Trophoblast cell (in vitro differentiated cells and primary cell): ENCODE measurements at regions not wholly inside any gene's neighbourhood (a gene's known extent, or its start where the extent isn't known, plus 50 kb on each side); places are given as distances from the start of the nearest gene placed in this dataset.

Experiments
- DNase-seq, 2 donors: peaks; one replicate each; pipeline ENCODE4 v3.0.0-alpha.2; 2016
- H2AFZ ChIP-seq: 2 replicates; pipeline ENCODE4 v1.6.1; 2013; ENCODE audit warnings: low read length, moderate library complexity, mild to moderate bottlenecking; ENCODE audit not compliant: insufficient read depth, poor library complexity
- H2AK5ac ChIP-seq: 2 replicates; pipeline ENCODE4 v1.6.1; 2013; ENCODE audit warnings: mild to moderate bottlenecking, low read length
- H2BK120ac ChIP-seq: 2 replicates; pipeline ENCODE4 v1.6.1; 2013; ENCODE audit warnings: low read length, mild to moderate bottlenecking, moderate library complexity; ENCODE audit not compliant: insufficient read depth, poor library complexity
- H2BK12ac ChIP-seq: 2 replicates; pipeline ENCODE4 v1.6.1; 2013; ENCODE audit warnings: mild to moderate bottlenecking, low read length, moderate library complexity
- H2BK5ac ChIP-seq: 2 replicates; pipeline ENCODE4 v1.6.1; 2013; ENCODE audit warnings: low read length, low read depth, moderate library complexity, mild to moderate bottlenecking; ENCODE audit not compliant: poor library complexity
- H3K14ac ChIP-seq: 2 replicates; pipeline ENCODE4 v1.6.1; 2013; ENCODE audit warnings: mild to moderate bottlenecking, low read length
- H3K18ac ChIP-seq: 2 replicates; pipeline ENCODE4 v1.6.1; 2013; ENCODE audit warnings: mild to moderate bottlenecking, low read length
- H3K23ac ChIP-seq: 2 replicates; pipeline ENCODE4 v1.6.1; 2013; ENCODE audit warnings: low read length
- H3K27ac ChIP-seq: 2 replicates; pipeline ENCODE4 v1.5.1; 2013; ENCODE audit warnings: low read depth, mild to moderate bottlenecking, inconsistent platforms, low read length, moderate library complexity
- H3K27me3 ChIP-seq: 2 replicates; pipeline ENCODE4 v1.6.1; 2013; ENCODE audit warnings: inconsistent platforms, mild to moderate bottlenecking, low read length, moderate library complexity; ENCODE audit not compliant: insufficient read depth
- H3K36me3 ChIP-seq, 2 experiments: 1 replicate in 1 of 2; 2 replicates in 1 of 2; pipeline ENCODE4 v1.6.1; 2013; ENCODE audit warnings: low read length in 2 of 2, mild to moderate bottlenecking in 2 of 2, moderate library complexity in 1 of 2; ENCODE audit not compliant: insufficient read depth in 2 of 2, control insufficient read depth in 1 of 2
- H3K4ac ChIP-seq: 2 replicates; pipeline ENCODE4 v1.6.1; 2013; ENCODE audit warnings: low read depth, mild to moderate bottlenecking, low read length, moderate library complexity
- H3K4me1 ChIP-seq, 2 experiments: 1 replicate in 1 of 2; 2 replicates in 1 of 2; pipeline ENCODE4 v1.6.1; 2013; ENCODE audit warnings: low read length in 2 of 2, mild to moderate bottlenecking in 2 of 2, moderate library complexity in 1 of 2; ENCODE audit not compliant: insufficient read depth in 2 of 2, control insufficient read depth in 1 of 2
- H3K4me2 ChIP-seq: 2 replicates; pipeline ENCODE4 v1.6.1; 2013; ENCODE audit warnings: inconsistent platforms, mild to moderate bottlenecking, low read length, moderate library complexity
- H3K4me3 ChIP-seq: 2 replicates; pipeline ENCODE4 v1.5.1; 2013; ENCODE audit warnings: mild to moderate bottlenecking, low read depth, low read length, inconsistent platforms
- H3K79me1 ChIP-seq: one replicate; pipeline ENCODE4 v1.6.1; 2013; ENCODE audit warnings: low read length
- H3K79me2 ChIP-seq: 2 replicates; pipeline ENCODE4 v1.6.1; 2013; ENCODE audit warnings: low read length, mild to moderate bottlenecking; ENCODE audit not compliant: control insufficient read depth, insufficient read depth, poor library complexity
- H3K9ac ChIP-seq: 2 replicates; pipeline ENCODE4 v1.6.1; 2013; ENCODE audit warnings: mild to moderate bottlenecking, low read length
- H3K9me3 ChIP-seq: 2 replicates; pipeline ENCODE4 v1.6.1; 2013; ENCODE audit warnings: low read depth, mild to moderate bottlenecking, control low read depth, inconsistent platforms, low read length; ENCODE audit not compliant: insufficient read depth
- H4K12ac ChIP-seq: 2 replicates; pipeline ENCODE4 v1.6.1; 2013; ENCODE audit warnings: low read depth, mild to moderate bottlenecking, low read length, moderate library complexity
- H4K8ac ChIP-seq: 2 replicates; pipeline ENCODE4 v1.6.1; 2013; ENCODE audit warnings: low read depth, mild to moderate bottlenecking, low read length, moderate library complexity
- H4K91ac ChIP-seq: one replicate; pipeline ENCODE4 v1.6.1; 2013; ENCODE audit warnings: low read depth, mild to moderate bottlenecking, low read length, moderate library complexity
- WGBS: extraction: QIAGEN DNeasy Blood & Tissue Kit; methylation state at CpG from one replicate; pipeline ENCODE4 v1.1.7; 2013; ENCODE audit warnings: missing lambda C conversion rate; ENCODE audit not compliant: insufficient read length, insufficient coverage; ENCODE audit errors: extremely low coverage; 5-methylcytosine and 5-hydroxymethylcytosine counted together

DNA sequence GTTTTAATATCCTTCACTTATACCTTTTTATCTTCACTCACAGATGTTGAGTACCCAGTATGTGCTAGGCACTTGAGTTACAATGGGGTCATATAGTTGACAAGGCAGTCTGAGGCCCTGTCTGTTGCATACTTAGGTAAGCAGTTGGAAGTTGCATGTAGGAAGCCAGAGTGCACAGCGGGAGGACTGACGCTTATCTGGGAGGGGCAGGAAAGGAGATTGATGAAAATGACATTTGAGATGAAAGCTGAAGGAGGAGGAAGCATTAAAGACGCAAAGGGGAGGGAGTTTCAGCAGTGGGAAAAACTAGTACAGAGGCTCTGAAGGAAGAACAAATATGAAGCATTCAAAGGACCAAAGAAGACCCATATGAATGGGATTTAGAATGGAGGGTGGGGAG, 266.2 kb downstream of the HTR7 start:
- H3K36me3 ChIP-seq: no peaks in the 10 kb centered on the region
- no peak overlapping the region for H3K4ac ChIP-seq
- no peak overlapping the region for H3K4me3 ChIP-seq
- no peak overlapping the region for H3K9ac ChIP-seq
- H2BK120ac ChIP-seq: no peak overlapping the region
- no peaks in the 10 kb centered on the region for H3K79me2 ChIP-seq
- no peak overlapping the region for H2AK5ac ChIP-seq
- no peak overlapping the region for H2BK5ac ChIP-seq
- no peak overlapping the region for H3K14ac ChIP-seq
- peaks cover 0 to 8% of the 10 kb centered on the region in 2 experiments for H3K4me1 ChIP-seq
- no peak overlapping the region for H4K8ac ChIP-seq
- no peaks in the 10 kb centered on the region for H3K27me3 ChIP-seq
- no peaks in the 10 kb centered on the region for H3K9me3 ChIP-seq
- H4K12ac ChIP-seq: no peak overlapping the region
- H2BK12ac ChIP-seq: no peak overlapping the region
- no peak overlapping the region for H3K4me2 ChIP-seq
- no peak for DNase-seq
- no peak overlapping the region for H4K91ac ChIP-seq
- H3K18ac ChIP-seq: no peak overlapping the region
- no peaks in the 10 kb centered on the region for H3K79me1 ChIP-seq
- no CpG with 5 or more reads among the region's 3 CpGs for WGBS
- no peak overlapping the region for H3K23ac ChIP-seq
- no peak overlapping the region for H3K27ac ChIP-seq
- H2AFZ ChIP-seq: no peak overlapping the region

GRCh38 chr10:90592638-90593302, 265.1 kb downstream of the HTR7 start:
- H2AFZ ChIP-seq: no peak overlapping the region
- H2AK5ac ChIP-seq: no peak overlapping the region
- no peak overlapping the region for H3K4me2 ChIP-seq
- no peak overlapping the region for H3K4me3 ChIP-seq
- H3K4ac ChIP-seq: no peak overlapping the region
- no peak overlapping the region for H3K14ac ChIP-seq
- H4K8ac ChIP-seq: no peak overlapping the region
- no peaks in the 10 kb centered on the region for H3K27me3 ChIP-seq
- no peak overlapping the region for H2BK12ac ChIP-seq
- H3K79me1 ChIP-seq: no peaks in the 10 kb centered on the region
- H2BK120ac ChIP-seq: no peak overlapping the region
- no peak overlapping the region for H3K18ac ChIP-seq
- H4K91ac ChIP-seq: no peak overlapping the region
- WGBS: no CpG with 5 or more reads among the region's 3 CpGs
- no peak overlapping the region for H3K9ac ChIP-seq
- H3K4me1 ChIP-seq: peaks cover 0 to 7% of the 10 kb centered on the region in 2 experiments
- H2BK5ac ChIP-seq: no peak overlapping the region
- no peak overlapping the region for H3K23ac ChIP-seq
- no peaks in the 10 kb centered on the region for H3K79me2 ChIP-seq
- H3K36me3 ChIP-seq: no peaks in the 10 kb centered on the region
- H4K12ac ChIP-seq: no peak overlapping the region
- no peak overlapping the region for H3K27ac ChIP-seq
- H3K9me3 ChIP-seq: no peaks in the 10 kb centered on the region
- DNase-seq: peak; percentile 32 to 75

- Histone ChIP-seq H3K9ac (no peak overlapping the region), H3K9me3 (peaks cover 2% of the 10 kb centered on the region), H3K4ac (no peak overlapping the region), H3K4me3 (no peak overlapping the region), H3K36me3 (no peaks in the 10 kb centered on the region), H2AK5ac (no peak overlapping the region), H2BK120ac (no peak overlapping the region), H2AFZ (no peak overlapping the region), H3K27ac (no peak overlapping the region), H2BK5ac (no peak overlapping the region), H4K91ac (no peak overlapping the region), H3K4me1 (no peaks in the 10 kb centered on the region), H3K14ac (no peak overlapping the region), H3K23ac (no peak overlapping the region), H3K4me2 (no peak overlapping the region), H3K27me3 (no peaks in the 10 kb centered on the region), H3K79me2 (no peaks in the 10 kb centered on the region), H3K18ac (no peak overlapping the region), H3K79me1 (no peaks in the 10 kb centered on the region), H2BK12ac (no peak overlapping the region), H4K8ac (no peak overlapping the region), H4K12ac (no peak overlapping the region)
- no CpG with 5 or more reads among the region's 4 CpGs for WGBS
- no peak for DNase-seq
Measured at GRCh38 chr10:90598513-90598912, 259.3 kb downstream of the HTR7 start.

- Histone ChIP-seq H4K91ac (no peak overlapping the region), H3K4ac (no peak overlapping the region), H4K12ac (no peak overlapping the region), H3K27ac (no peak overlapping the region), H3K4me1 (peaks cover 3% of the 10 kb centered on the region in 2 experiments), H4K8ac (no peak overlapping the region), H3K9ac (no peak overlapping the region), H2BK5ac (no peak overlapping the region), H3K23ac (no peak overlapping the region), H2AFZ (no peak overlapping the region), H2AK5ac (no peak overlapping the region), H3K79me1 (no peaks in the 10 kb centered on the region), H3K27me3 (no peaks in the 10 kb centered on the region), H3K9me3 (peaks cover 3% of the 10 kb centered on the region), H3K4me2 (no peak overlapping the region), H3K14ac (no peak overlapping the region), H3K79me2 (no peaks in the 10 kb centered on the region), H2BK12ac (no peak overlapping the region), H3K4me3 (no peak overlapping the region), H3K18ac (no peak overlapping the region), H2BK120ac (no peak overlapping the region), H3K36me3 (no peaks in the 10 kb centered on the region)
- DNase-seq: no peak
- no CpG with 5 or more reads among the region's 2 CpGs for WGBS
Measured at GRCh38 chr10:90602862-90603610, 254.8 kb downstream of the HTR7 start.
